ENCODE measurements at regions not wholly inside any gene's neighbourhood (a gene's known extent, or its start where the extent isn't known, plus 50 kb on each side); places are given as distances from the start of the nearest gene placed in this dataset.

GRCh38 chr5:90297045-90297764 is 112.4 kb downstream of the CETN3 start:
- no peaks in the 10 kb centered on the region for H3K27me3 ChIP-seq (ENCODE audit: control insufficient read depth, insufficient read depth, low read length)
- ChIA-PET POLR2A (no interaction called here), CTCF (no interaction called here)

GRCh38 chr5:90294604-90295003 is 115.0 kb downstream of the CETN3 start:
- CTCF ChIA-PET, result no interaction called here
- DNase-seq (ENCODE audit: low read depth), result no peak
- Histone ChIP-seq H3K4me3 (ENCODE audit: low read depth, low read length) (no peak overlapping the region), H3K36me3 (ENCODE audit: control insufficient read depth, insufficient read depth, low read length) (no peaks in the 10 kb centered on the region), H3K27me3 (ENCODE audit: control insufficient read depth, insufficient read depth, low read length) (no peaks in the 10 kb centered on the region)
- TF ChIP-seq CTCF (IDR thresholded peaks at IDR 0.05; ENCODE audit: insufficient read depth, low read depth, low read length), result no peak
- POLR2A ChIA-PET, result no interaction called here

More at GRCh38 chr5:90297045-90297764, 112.4 kb downstream of the CETN3 start:
- Histone ChIP-seq H3K36me3 (ENCODE audit: control insufficient read depth, insufficient read depth, low read length) (no peaks in the 10 kb centered on the region), H3K4me3 (ENCODE audit: low read depth, low read length) (no peak overlapping the region)
- no peak for TF ChIP-seq CTCF (IDR thresholded peaks at IDR 0.05; ENCODE audit: insufficient read depth, low read depth, low read length)
- DNase-seq (ENCODE audit: low read depth), result no peak

- DNase-seq (ENCODE audit: low read depth), result no peak
- no peak overlapping the region for H3K4me3 ChIP-seq (ENCODE audit: low read depth, low read length)
These were observed 115.6 kb downstream of the CETN3 start for GRCh38 chr5:90293931-90294330.

GRCh38 chr5:90290648-90291047 is 118.9 kb downstream of the CETN3 start:
- POLR2A ChIA-PET, result no interaction called here

More at GRCh38 chr5:90293931-90294330, 115.6 kb downstream of the CETN3 start:
- no peaks in the 10 kb centered on the region for H3K36me3 ChIP-seq (ENCODE audit: control insufficient read depth, insufficient read depth, low read length)
- ChIA-PET CTCF (no interaction called here), POLR2A (no interaction called here)
- TF ChIP-seq CTCF (IDR thresholded peaks at IDR 0.05; ENCODE audit: insufficient read depth, low read depth, low read length), result no peak
- no peaks in the 10 kb centered on the region for H3K27me3 ChIP-seq (ENCODE audit: control insufficient read depth, insufficient read depth, low read length)

GRCh38 chr5:90289837-90290236 is 119.7 kb downstream of the CETN3 start:
- no peaks in the 10 kb centered on the region for H3K27me3 ChIP-seq (ENCODE audit: control insufficient read depth, insufficient read depth, low read length)
- TF ChIP-seq CTCF (IDR thresholded peaks at IDR 0.05; ENCODE audit: insufficient read depth, low read depth, low read length), result no peak
- POLR2A ChIA-PET, result no interaction called here
- H3K4me3 ChIP-seq (ENCODE audit: low read depth, low read length), result no peak overlapping the region
- DNase-seq (ENCODE audit: low read depth), result no peak
- no peaks in the 10 kb centered on the region for H3K36me3 ChIP-seq (ENCODE audit: control insufficient read depth, insufficient read depth, low read length)
- CTCF ChIA-PET, result interaction anchor here (1.4 kb wide), 1 partner anchor 1561 kb away, joined by 4 read pairs; no protein-coding TSS in a partner anchor

More at GRCh38 chr5:90290648-90291047, 118.9 kb downstream of the CETN3 start:
- DNase-seq (ENCODE audit: low read depth), result no peak
- Histone ChIP-seq H3K4me3 (ENCODE audit: low read depth, low read length) (no peak overlapping the region), H3K36me3 (ENCODE audit: control insufficient read depth, insufficient read depth, low read length) (no peaks in the 10 kb centered on the region), H3K27me3 (ENCODE audit: control insufficient read depth, insufficient read depth, low read length) (no peaks in the 10 kb centered on the region)
- no peak for TF ChIP-seq CTCF (IDR thresholded peaks at IDR 0.05; ENCODE audit: insufficient read depth, low read depth, low read length)
- CTCF ChIA-PET, result interaction anchor here (1.0 to 1.4 kb wide), 2 partner anchors 18 to 1561 kb away, joined by 3 to 4 read pairs; no protein-coding TSS in a partner anchor

Measured in BJ (cell line).